ENCODE measurements at regions not wholly inside any gene's neighbourhood (a gene's known extent, or its start where the extent isn't known, plus 50 kb on each side); places are given as distances from the start of the nearest gene placed in this dataset.

- no peak for TF ChIP-seq CTCF (IDR thresholded peaks at IDR 0.05)
- no peak for DNase-seq (ENCODE audit: extremely low spot score, unreplicated experiment)
- Mint-ChIP-seq H3K27ac (ENCODE audit: unreplicated experiment) (no peak overlapping the region), H3K4me1 (ENCODE audit: unreplicated experiment) (no peaks in the 10 kb centered on the region), H3K4me3 (ENCODE audit: unreplicated experiment) (no peak overlapping the region), H3K9me3 (ENCODE audit: unreplicated experiment) (no peaks in the 10 kb centered on the region), H3K27me3 (ENCODE audit: unreplicated experiment) (peaks cover 21% of the 10 kb centered on the region), H3K36me3 (ENCODE audit: unreplicated experiment) (no peaks in the 10 kb centered on the region)
Observed at GRCh38 chr12:71353607-71354006, 86.0 kb upstream of the LGR5 start.

- Mint-ChIP-seq H3K4me1 (ENCODE audit: unreplicated experiment) (no peaks in the 10 kb centered on the region), H3K4me3 (ENCODE audit: unreplicated experiment) (no peak overlapping the region)
Observed at GRCh38 chr12:71349950-71350349, 89.6 kb upstream of the LGR5 start.

GRCh38 chr12:71338933-71339332 is 100.7 kb upstream of the LGR5 start:
- Mint-ChIP-seq H3K4me3 (ENCODE audit: unreplicated experiment) (no peak overlapping the region), H3K9me3 (ENCODE audit: unreplicated experiment) (peaks cover 19% of the 10 kb centered on the region), H3K36me3 (ENCODE audit: unreplicated experiment) (peaks cover 2% of the 10 kb centered on the region), H3K27me3 (ENCODE audit: unreplicated experiment) (peaks cover 32% of the 10 kb centered on the region), H3K27ac (ENCODE audit: unreplicated experiment) (no peak overlapping the region), H3K4me1 (ENCODE audit: unreplicated experiment) (peaks cover 7% of the 10 kb centered on the region)
- TF ChIP-seq CTCF (IDR thresholded peaks at IDR 0.05): no peak
- no peak for DNase-seq (ENCODE audit: extremely low spot score, unreplicated experiment)

More at GRCh38 chr12:71349950-71350349, 89.6 kb upstream of the LGR5 start:
- Mint-ChIP-seq H3K9me3 (ENCODE audit: unreplicated experiment) (no peaks in the 10 kb centered on the region), H3K27me3 (ENCODE audit: unreplicated experiment) (peaks cover 16% of the 10 kb centered on the region), H3K36me3 (ENCODE audit: unreplicated experiment) (no peaks in the 10 kb centered on the region), H3K27ac (ENCODE audit: unreplicated experiment) (no peak overlapping the region)
- TF ChIP-seq CTCF (IDR thresholded peaks at IDR 0.05): no peak
- no peak for DNase-seq (ENCODE audit: extremely low spot score, unreplicated experiment)

DNA sequence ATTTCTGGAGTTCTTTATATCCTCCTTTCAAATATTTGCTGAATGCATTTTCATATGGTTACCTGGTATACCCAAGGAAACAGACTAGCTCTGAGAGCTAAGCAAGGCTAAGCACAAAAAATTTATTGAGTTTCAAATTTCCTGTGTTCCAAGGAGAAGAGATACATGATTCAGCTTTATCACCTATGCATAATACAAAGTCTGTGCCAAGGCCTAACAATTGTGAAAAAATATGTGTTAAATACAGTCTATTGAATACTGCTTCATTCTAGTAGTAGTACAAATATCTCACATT is 103.7 kb upstream of the LGR5 start:
- peaks cover 29% of the 10 kb centered on the region for H3K27me3 Mint-ChIP-seq (ENCODE audit: unreplicated experiment)
- peaks cover 2% of the 10 kb centered on the region for H3K36me3 Mint-ChIP-seq (ENCODE audit: unreplicated experiment)
- DNase-seq (ENCODE audit: extremely low spot score, unreplicated experiment): no peak
- peaks cover 7% of the 10 kb centered on the region for H3K4me1 Mint-ChIP-seq (ENCODE audit: unreplicated experiment)
- no peak for TF ChIP-seq CTCF (IDR thresholded peaks at IDR 0.05)
- peaks cover 15% of the 10 kb centered on the region for H3K9me3 Mint-ChIP-seq (ENCODE audit: unreplicated experiment)
- no peak overlapping the region for H3K27ac Mint-ChIP-seq (ENCODE audit: unreplicated experiment)
- H3K4me3 Mint-ChIP-seq (ENCODE audit: unreplicated experiment): no peak overlapping the region

GRCh38 chr12:71335151-71335962 is 104.2 kb upstream of the LGR5 start:
- no peak for DNase-seq (ENCODE audit: extremely low spot score, unreplicated experiment)
- Mint-ChIP-seq H3K4me3 (ENCODE audit: unreplicated experiment) (no peak overlapping the region), H3K27me3 (ENCODE audit: unreplicated experiment) (peaks cover 26% of the 10 kb centered on the region), H3K9me3 (ENCODE audit: unreplicated experiment) (peaks cover 12% of the 10 kb centered on the region), H3K4me1 (ENCODE audit: unreplicated experiment) (peaks cover 7% of the 10 kb centered on the region), H3K36me3 (ENCODE audit: unreplicated experiment) (peaks cover 2% of the 10 kb centered on the region), H3K27ac (ENCODE audit: unreplicated experiment) (no peak overlapping the region)
- no peak for TF ChIP-seq CTCF (IDR thresholded peaks at IDR 0.05)

Data from osteocyte (in vitro differentiated cells).